HEK293T (cell line): ENCODE measurements at regions not wholly inside any gene's neighbourhood (a gene's known extent, or its start where the extent isn't known, plus 50 kb on each side); places are given as distances from the start of the nearest gene placed in this dataset.

Source experiments
- CTCF ChIA-PET: fragments of 350-600 bp; formaldehyde crosslinking; extraction: SDS; loops from one replicate; lab custom pipeline; 2021; ENCODE audit warnings: antibody characterized with exemption, inconsistent platforms; lab: Yijun Ruan, JAX
- POLR2A ChIA-PET: fragments of 350-600 bp; formaldehyde crosslinking; extraction: SDS; loops from one replicate; lab custom pipeline; 2020; ENCODE audit warnings: antibody characterized with exemption, inconsistent platforms; lab: Yijun Ruan, JAX
- DNase-seq: peaks from one replicate; pipeline ENCODE4 v3.0.0; 2012; ENCODE audit warnings: mixed read lengths; ENCODE audit errors: extremely low spot score
- ARNT ChIP-seq: fragments of 450-650 bp; IDR thresholded peaks from 2 replicates; pipeline ENCODE4 v1.6.1; 2017; ENCODE audit warnings: mild to moderate bottlenecking
- BHLHE40 ChIP-seq: fragments of 450-650 bp; IDR thresholded peaks from 2 replicates; pipeline ENCODE4 v1.6.1; 2016; ENCODE audit warnings: mild to moderate bottlenecking, moderate library complexity, borderline replicate concordance
- CTBP1 ChIP-seq: fragments of 450-650 bp; IDR thresholded peaks from 2 replicates; pipeline ENCODE4 v1.6.1; 2016; ENCODE audit warnings: borderline replicate concordance
- ELF4 ChIP-seq: fragments of 450-650 bp; IDR thresholded peaks from 2 replicates; pipeline ENCODE4 v1.6.1; 2017; ENCODE audit warnings: antibody characterized with exemption
- FOXA1 ChIP-seq: fragments of 450-650 bp; IDR thresholded peaks from 2 replicates; pipeline ENCODE4 v1.6.1; 2016; ENCODE audit warnings: mild to moderate bottlenecking
- FOXK2 ChIP-seq: fragments of 450-650 bp; IDR thresholded peaks from 2 replicates; pipeline ENCODE4 v1.6.1; 2016; ENCODE audit warnings: mild to moderate bottlenecking
- FOXM1 ChIP-seq: fragments of 450-650 bp; IDR thresholded peaks from 2 replicates; pipeline ENCODE4 v1.6.1; 2017; ENCODE audit warnings: mild to moderate bottlenecking, borderline replicate concordance
- HDGF ChIP-seq: fragments of 450-650 bp; IDR thresholded peaks from 2 replicates; pipeline ENCODE4 v1.6.1; 2017; ENCODE audit warnings: antibody characterized with exemption, borderline replicate concordance
- L3MBTL2 ChIP-seq: fragments of 450-650 bp; conservative IDR thresholded peaks from 2 replicates; pipeline ENCODE4 v1.6.1; 2016; ENCODE audit warnings: mild to moderate bottlenecking
- LEF1 ChIP-seq: fragments of 450-650 bp; IDR thresholded peaks from 2 replicates; pipeline ENCODE4 v1.6.1; 2017; ENCODE audit warnings: mild to moderate bottlenecking, borderline replicate concordance
- NFRKB ChIP-seq: fragments of 450-650 bp; IDR thresholded peaks from 2 replicates; pipeline ENCODE4 v1.6.1; 2016; ENCODE audit warnings: mild to moderate bottlenecking, moderate library complexity
- SP1 ChIP-seq: fragments of 450-650 bp; IDR thresholded peaks from 2 replicates; pipeline ENCODE4 v1.6.1; 2017
- SUZ12 ChIP-seq: fragments of 450-650 bp; IDR thresholded peaks from 2 replicates; pipeline ENCODE4 v1.6.1; 2016; ENCODE audit warnings: mild to moderate bottlenecking
- TARDBP ChIP-seq: fragments of 450-650 bp; IDR thresholded peaks from 2 replicates; pipeline ENCODE4 v1.6.1; 2016
- ZNF384 ChIP-seq: fragments of 450-650 bp; IDR thresholded peaks from 2 replicates; pipeline ENCODE4 v1.6.1; 2016
- TF ChIP-seq, protein P1 (sequence below): fragments of 450-650 bp; IDR thresholded peaks from 2 replicates; pipeline ENCODE4 v1.6.1; 2016

DNA sequence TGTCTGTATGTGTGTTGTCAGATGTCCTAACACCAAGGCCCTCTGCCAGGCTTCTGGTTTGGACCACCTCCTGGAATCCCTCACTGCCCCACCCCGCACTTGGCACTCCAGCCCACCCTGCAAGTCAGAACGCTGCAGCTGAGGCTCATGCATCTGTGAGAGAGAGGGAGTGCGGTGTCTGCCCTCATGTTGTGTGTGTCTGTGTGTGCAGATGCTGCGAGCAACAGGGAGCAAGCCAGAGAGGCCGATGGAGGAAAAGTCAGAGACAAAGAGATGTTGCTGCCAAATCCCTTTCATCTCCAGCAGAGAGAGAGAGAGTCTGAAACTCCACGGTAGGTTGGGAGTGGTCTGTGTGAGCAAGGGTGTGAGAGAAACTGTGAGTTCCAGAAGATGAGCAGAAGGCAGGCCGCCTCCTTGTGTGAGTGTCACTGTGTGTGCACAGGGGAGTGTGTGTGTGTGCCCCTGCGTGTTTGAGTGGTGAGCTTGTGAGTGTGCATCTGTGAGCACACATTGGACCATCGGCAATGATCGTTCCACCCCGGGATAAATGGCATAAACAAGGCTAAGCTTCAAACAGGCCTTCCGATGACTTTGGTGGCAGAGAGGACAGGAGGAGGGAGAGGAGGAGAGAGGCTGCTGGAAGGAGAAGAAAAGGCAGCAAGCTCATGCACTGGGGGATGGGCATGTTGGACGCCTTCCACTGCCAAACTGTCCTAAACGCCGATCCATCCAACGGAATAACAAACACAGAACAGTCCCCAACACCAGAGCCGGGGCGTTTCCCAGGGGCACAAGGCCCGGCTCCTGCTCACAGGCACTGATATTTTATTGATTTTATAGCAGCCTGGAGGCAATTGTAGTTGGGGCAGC lies 99.2 kb upstream of the GRIK3 start:
- ChIA-PET CTCF (no interaction called here), POLR2A (no interaction called here)
- DNase-seq: no peak
- TF ChIP-seq FOXM1 (no peak), BHLHE40 (no peak), SUZ12 (no peak), SP1 (no peak), CTBP1 (no peak), NFRKB (no peak)

DNA sequence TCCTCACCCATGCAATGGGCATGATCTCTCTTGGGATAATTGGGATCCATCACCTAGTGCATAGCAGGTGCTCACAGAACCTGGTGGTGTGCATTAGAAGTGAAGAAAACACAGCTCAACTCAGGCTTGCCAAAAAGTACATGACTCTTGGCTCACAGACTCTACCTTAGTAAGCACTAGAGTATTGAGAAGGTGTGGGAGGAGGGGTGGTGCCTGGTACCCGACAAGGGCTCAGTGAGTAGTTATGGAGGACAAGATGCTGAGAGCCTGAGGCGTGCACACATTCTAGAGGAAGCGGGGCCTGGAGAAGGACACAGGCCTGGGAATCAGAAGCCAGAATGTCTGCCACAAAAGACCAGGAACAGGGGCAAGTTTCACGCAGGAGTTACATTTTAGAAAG lies 100.3 kb upstream of the GRIK3 start:
- TF ChIP-seq NFRKB (no peak), ARNT (no peak), SP1 (no peak), SUZ12 (no peak), BHLHE40 (no peak), CTBP1 (no peak), FOXM1 (no peak), TARDBP (no peak), FOXA1 (no peak), L3MBTL2 (no peak), FOXK2 (no peak), HDGF (no peak), LEF1 (no peak)
- TF ChIP-seq, protein P1, sequence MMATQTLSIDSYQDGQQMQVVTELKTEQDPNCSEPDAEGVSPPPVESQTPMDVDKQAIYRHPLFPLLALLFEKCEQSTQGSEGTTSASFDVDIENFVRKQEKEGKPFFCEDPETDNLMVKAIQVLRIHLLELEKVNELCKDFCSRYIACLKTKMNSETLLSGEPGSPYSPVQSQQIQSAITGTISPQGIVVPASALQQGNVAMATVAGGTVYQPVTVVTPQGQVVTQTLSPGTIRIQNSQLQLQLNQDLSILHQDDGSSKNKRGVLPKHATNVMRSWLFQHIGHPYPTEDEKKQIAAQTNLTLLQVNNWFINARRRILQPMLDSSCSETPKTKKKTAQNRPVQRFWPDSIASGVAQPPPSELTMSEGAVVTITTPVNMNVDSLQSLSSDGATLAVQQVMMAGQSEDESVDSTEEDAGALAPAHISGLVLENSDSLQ: no peak
- no peak for DNase-seq
- ChIA-PET CTCF (no interaction called here), POLR2A (no interaction called here)

- no peak for DNase-seq
- ChIA-PET POLR2A (no interaction called here), CTCF (no interaction called here)
- TF ChIP-seq TARDBP (no peak), ZNF384 (no peak), FOXA1 (no peak), BHLHE40 (no peak), ARNT (no peak), CTBP1 (no peak)
Measured at GRCh38 chr1:37135032-37135431, 100.7 kb upstream of the GRIK3 start.

- no peak for DNase-seq
- TF ChIP-seq TARDBP (no peak), HDGF (no peak), BHLHE40 (no peak), SUZ12 (no peak), ZNF384 (no peak), FOXA1 (no peak), SP1 (no peak), FOXK2 (no peak), FOXM1 (no peak), LEF1 (no peak), CTBP1 (no peak), ARNT (no peak), L3MBTL2 (no peak)
- TF ChIP-seq, protein P1: no peak
- CTCF ChIA-PET: no interaction called here
- POLR2A ChIA-PET: no interaction called here
Measured at GRCh38 chr1:37137014-37137413, 102.7 kb upstream of the GRIK3 start.

- TF ChIP-seq ZNF384: no peak
- no peak for TF ChIP-seq FOXM1
- TF ChIP-seq, protein P1: no peak
- TF ChIP-seq CTBP1: no peak
- TF ChIP-seq HDGF: no peak
- TF ChIP-seq SUZ12: no peak
- no peak for TF ChIP-seq NFRKB
- no peak for TF ChIP-seq ELF4
- TF ChIP-seq BHLHE40: no peak
- TF ChIP-seq ARNT: no peak
- no peak for TF ChIP-seq L3MBTL2
- no peak for TF ChIP-seq TARDBP
- no peak for TF ChIP-seq LEF1
- no peak for DNase-seq
- CTCF ChIA-PET: no interaction called here
- POLR2A ChIA-PET: no interaction called here
Measured at GRCh38 chr1:37137601-37138000, 103.3 kb upstream of the GRIK3 start.

DNA sequence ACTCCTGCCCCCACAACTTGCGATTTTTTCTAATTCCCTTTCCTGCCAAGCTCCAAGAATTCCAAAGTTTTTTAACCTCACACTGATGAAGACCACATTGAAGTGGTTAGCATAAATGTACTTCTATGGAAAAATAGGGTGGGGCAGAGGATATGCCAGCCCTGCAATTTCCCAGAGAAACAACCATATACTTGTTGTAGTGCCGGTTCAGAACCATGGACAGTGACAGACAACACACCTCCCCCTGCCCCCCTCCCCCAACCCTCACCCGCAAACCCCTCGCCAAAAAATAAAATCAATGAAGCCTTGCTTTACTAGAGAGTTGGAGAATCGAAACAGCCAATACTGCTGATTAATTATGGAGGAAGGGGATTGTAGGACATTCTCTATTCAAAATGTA lies 109.5 kb upstream of the GRIK3 start:
- DNase-seq: no peak
- CTCF ChIA-PET: no interaction called here
- TF ChIP-seq BHLHE40 (no peak), L3MBTL2 (no peak), FOXK2 (no peak), ZNF384 (no peak), FOXA1 (no peak)
- TF ChIP-seq, protein P1: no peak
- POLR2A ChIA-PET: no interaction called here
